Right hindlimb (tissue), 1 donor: ENCODE measurements at regions not wholly inside any gene's neighbourhood (a gene's known extent, or its start where the extent isn't known, plus 50 kb on each side); places are given as distances from the start of the nearest gene placed in this dataset.

Experiments used
- DNase-seq: peaks from one replicate; pipeline ENCODE4 v3.0.0-alpha.2; 2018

- no peak for DNase-seq
These were observed 93.5 kb upstream of the PPP1R9A start for GRCh38 chr7:94813917-94814316.

- no peak for DNase-seq
These were observed 83.4 kb upstream of the PPP1R9A start for GRCh38 chr7:94823947-94824346.

GRCh38 chr7:94829987-94830386 is 77.4 kb upstream of the PPP1R9A start:
- no peak for DNase-seq

GRCh38 chr7:94832051-94832450 is 75.3 kb upstream of the PPP1R9A start:
- no peak for DNase-seq

- DNase-seq = no peak
These were observed 73.0 kb upstream of the PPP1R9A start for GRCh38 chr7:94834359-94834758.

- no peak for DNase-seq
These were observed 68.7 kb upstream of the PPP1R9A start for GRCh38 chr7:94838717-94839116.

GRCh38 chr7:94843553-94843952 is 63.8 kb upstream of the PPP1R9A start:
- DNase-seq = no peak

- DNase-seq = no peak
These were observed 58.9 kb upstream of the PPP1R9A start for GRCh38 chr7:94848531-94848930.

- no peak for DNase-seq
These were observed 58.3 kb upstream of the PPP1R9A start for GRCh38 chr7:94848992-94849576.

- no peak for DNase-seq
These were observed 57.7 kb upstream of the PPP1R9A start for GRCh38 chr7:94849636-94850208.

GRCh38 chr7:94855589-94855988 is 51.8 kb upstream of the PPP1R9A start:
- no peak for DNase-seq

- no peak for DNase-seq
These were observed 50.8 kb upstream of the PPP1R9A start for GRCh38 chr7:94856643-94857042.
